ENCODE measurements at regions not wholly inside any gene's neighbourhood (a gene's known extent, or its start where the extent isn't known, plus 50 kb on each side); places are given as distances from the start of the nearest gene placed in this dataset.

DNA sequence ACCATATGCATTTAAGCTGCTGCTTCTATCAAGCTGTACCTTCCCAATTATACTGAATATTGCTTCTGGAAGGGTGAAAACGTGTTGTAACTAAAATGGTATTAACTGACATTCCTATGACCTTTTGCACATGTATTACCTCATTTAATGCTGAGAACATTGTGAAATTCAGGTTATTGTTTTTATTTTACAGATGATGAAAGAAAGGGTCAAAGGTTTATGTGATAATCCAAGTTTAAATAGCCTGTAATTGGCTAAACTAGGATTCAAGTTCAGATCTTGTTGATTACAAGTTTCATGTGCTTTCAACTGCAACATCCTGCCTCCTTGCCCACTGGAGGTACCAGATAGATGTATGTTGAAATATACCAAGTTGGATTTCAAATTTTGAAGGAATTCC, 433.3 kb upstream of the PRICKLE1 start:
- no peak overlapping the region for H3K27ac ChIP-seq
- no peak for TF ChIP-seq CTCF (conservative IDR thresholded peaks at IDR 0.05)

DNA sequence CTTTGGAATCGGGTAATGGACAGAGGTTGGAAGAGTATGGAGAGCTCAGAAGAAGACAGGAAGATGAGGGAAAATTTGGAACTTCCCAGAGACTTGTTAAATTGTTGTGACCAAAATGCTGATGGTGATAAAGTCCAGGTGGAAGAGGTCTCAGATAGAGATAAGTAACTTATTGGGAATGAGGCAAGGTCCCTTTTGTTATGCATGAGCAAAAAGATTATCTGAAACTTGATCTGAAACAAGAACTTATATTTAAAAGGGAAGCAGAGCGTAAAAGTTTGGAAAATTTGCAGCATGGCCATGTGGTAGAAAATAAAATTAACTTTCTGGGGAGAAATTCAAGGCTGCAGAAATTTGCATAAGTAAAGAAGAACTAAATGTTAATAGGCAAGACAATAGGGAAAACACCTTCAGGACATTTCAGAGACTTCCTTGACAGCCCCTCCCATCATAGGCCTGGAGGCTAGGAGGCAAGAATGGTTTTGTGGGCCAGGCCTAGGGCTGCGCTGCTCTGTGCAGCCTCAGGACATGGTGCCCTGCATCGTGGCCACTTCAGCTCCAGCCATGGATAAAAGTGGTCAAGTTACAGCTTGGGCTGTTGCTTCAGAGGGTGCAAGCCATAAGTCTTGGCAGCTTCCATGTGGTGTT, 425.7 kb upstream of the PRICKLE1 start:
- TF ChIP-seq CTCF (conservative IDR thresholded peaks at IDR 0.05): no peak
- H3K27ac ChIP-seq: no peak overlapping the region

DNA sequence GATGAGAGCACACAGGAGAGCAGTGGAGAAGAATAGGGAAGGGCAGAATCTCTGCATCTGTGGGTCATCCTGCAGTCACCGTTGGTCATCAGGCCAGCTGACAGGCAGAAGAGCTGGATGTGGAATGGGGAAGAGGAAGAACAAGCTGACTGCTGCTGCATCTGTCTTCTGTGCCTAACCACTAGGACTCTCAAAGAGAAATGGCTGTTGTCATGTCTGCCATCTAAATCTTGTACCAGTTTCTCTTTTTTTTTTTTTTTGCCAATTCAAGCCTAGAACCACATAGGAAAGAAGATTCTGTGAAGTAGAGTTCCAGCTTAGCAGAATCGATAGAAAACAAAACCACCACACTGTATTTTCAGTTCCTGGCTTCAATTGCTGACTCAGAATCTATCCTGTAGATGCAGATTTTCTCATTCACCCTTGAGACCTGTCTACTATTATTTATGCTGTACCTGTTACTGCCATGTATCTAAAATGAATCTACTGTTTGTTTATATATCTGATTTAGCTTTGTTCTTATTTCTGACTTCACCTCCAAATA, 421.9 kb upstream of the PRICKLE1 start:
- no peak overlapping the region for H3K27ac ChIP-seq
- no peak for TF ChIP-seq CTCF (conservative IDR thresholded peaks at IDR 0.05)

DNA sequence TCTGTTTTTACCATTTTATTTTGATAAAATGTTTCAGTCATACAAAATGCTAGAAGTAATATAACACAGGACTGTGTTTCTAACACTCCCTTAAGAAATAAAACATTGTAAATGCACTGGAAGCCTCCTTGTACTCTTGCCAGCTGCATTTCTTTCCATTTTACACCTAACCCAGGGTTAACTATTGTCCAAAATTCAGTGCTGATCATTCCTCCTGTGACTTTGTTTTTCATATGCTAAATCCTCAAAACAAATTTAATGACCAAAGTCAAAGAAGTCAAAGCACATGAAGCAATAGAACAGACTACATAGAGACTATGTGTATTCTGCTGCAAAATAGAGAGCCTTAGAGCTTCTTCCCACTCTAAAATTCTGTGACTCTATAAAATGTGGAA, 420.3 kb upstream of the PRICKLE1 start:
- no peak for TF ChIP-seq CTCF (conservative IDR thresholded peaks at IDR 0.05)
- H3K27ac ChIP-seq: no peak overlapping the region

GRCh38 chr12:43008953-43009845, 419.7 kb upstream of the PRICKLE1 start:
- no peak overlapping the region for H3K27ac ChIP-seq

DNA sequence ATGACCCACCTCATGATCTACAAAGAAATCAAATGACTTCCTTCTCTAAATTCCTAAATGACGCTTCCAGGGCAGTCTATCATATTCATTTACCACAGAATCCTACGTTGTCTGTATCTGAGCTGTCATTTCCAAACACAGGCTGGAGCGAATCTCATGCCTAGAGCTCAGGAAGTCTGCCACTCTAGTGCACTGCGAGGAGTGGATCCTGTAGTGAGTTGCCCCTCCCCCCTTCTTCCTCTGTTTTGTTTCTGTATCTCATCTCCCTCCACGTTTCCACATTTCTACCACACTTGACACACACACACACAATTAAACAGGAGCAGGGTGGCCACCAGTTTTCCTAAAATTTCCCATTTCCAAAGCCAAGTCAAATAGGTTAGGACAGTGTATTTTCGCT, 415.4 kb upstream of the PRICKLE1 start:
- H3K27ac ChIP-seq: no peak overlapping the region
- TF ChIP-seq CTCF (conservative IDR thresholded peaks at IDR 0.05): no peak

More at GRCh38 chr12:43008953-43009845, 419.7 kb upstream of the PRICKLE1 start:
- TF ChIP-seq CTCF (conservative IDR thresholded peaks at IDR 0.05): no peak

GRCh38 chr12:43004141-43004540, 414.6 kb upstream of the PRICKLE1 start:
- no peak overlapping the region for H3K27ac ChIP-seq
- no peak for TF ChIP-seq CTCF (conservative IDR thresholded peaks at IDR 0.05)
